GM23338 (cell line): ENCODE measurements at regions not wholly inside any gene's neighbourhood (a gene's known extent, or its start where the extent isn't known, plus 50 kb on each side); places are given as distances from the start of the nearest gene placed in this dataset.

Source experiments
- ATAC-seq: fragments of 200-7000 bp; cut with Tn5 transposase; 3 replicates; pipeline ENCODE4 v1.9.1; 2020
- DNase-seq: peaks from one replicate; pipeline ENCODE4 v3.0.0-alpha.2; 2015; ENCODE audit warnings: low spot score
- H2AFZ ChIP-seq: fragments of 200-600 bp; sonication (generic); 2 replicates; pipeline ENCODE4 v1.8.0; 2016; ENCODE audit warnings: antibody characterized with exemption, mild to moderate bottlenecking, moderate library complexity
- H3F3A ChIP-seq: fragments of 200-600 bp; sonication (generic); replicated peaks from 2 replicates; pipeline ENCODE4 v1.8.0; 2017; ENCODE audit warnings: antibody characterized with exemption, mixed run types, low read depth
- H3K27ac ChIP-seq: fragments of 200-600 bp; sonication (generic); 2 replicates; pipeline ENCODE4 v1.6.1; 2016; ENCODE audit warnings: low read depth
- H3K27me3 ChIP-seq: fragments of 200-600 bp; sonication (generic); 2 replicates; pipeline ENCODE4 v1.8.0; 2016; ENCODE audit warnings: mild to moderate bottlenecking, mixed run types, moderate library complexity; ENCODE audit not compliant: insufficient read depth
- H3K36me3 ChIP-seq: fragments of 200-600 bp; sonication (generic); 2 replicates; pipeline ENCODE4 v1.8.0; 2016; ENCODE audit warnings: mild to moderate bottlenecking; ENCODE audit not compliant: insufficient read depth
- H3K4me1 ChIP-seq: fragments of 200-600 bp; sonication (generic); 2 replicates; pipeline ENCODE4 v1.8.0; 2016; ENCODE audit warnings: mild to moderate bottlenecking, moderate library complexity; ENCODE audit not compliant: insufficient read depth
- H3K4me2 ChIP-seq: fragments of 200-600 bp; sonication (generic); 2 replicates; pipeline ENCODE4 v1.7.1; 2017; ENCODE audit warnings: mixed run types
- H3K4me3 ChIP-seq: fragments of 200-600 bp; sonication (generic); 2 replicates; pipeline ENCODE4 v1.6.1; 2016; ENCODE audit warnings: mixed run types
- H3K79me2 ChIP-seq: fragments of 200-600 bp; sonication (generic); replicated peaks from 2 replicates; pipeline ENCODE4 v1.8.0; 2017; ENCODE audit warnings: mild to moderate bottlenecking; ENCODE audit not compliant: insufficient read depth
- H3K9me2 ChIP-seq: fragments of 200-600 bp; sonication (generic); 2 replicates; pipeline ENCODE4 v1.8.0; 2017; ENCODE audit not compliant: insufficient read depth
- H4K20me1 ChIP-seq: fragments of 200-600 bp; sonication (generic); replicated peaks from 2 replicates; pipeline ENCODE4 v1.8.0; 2017; ENCODE audit warnings: mild to moderate bottlenecking; ENCODE audit not compliant: insufficient read depth
- H3K27ac Mint-ChIP-seq: 2 replicates; pipeline ENCODE4 v1.8.0; 2020; ENCODE audit warnings: inconsistent platforms, mild to moderate bottlenecking, moderate library complexity, mixed read lengths
- H3K27me3 Mint-ChIP-seq: 3 replicates; pipeline ENCODE4 v1.8.0; 2022; ENCODE audit warnings: low read depth, mild to moderate bottlenecking, moderate library complexity, mixed read lengths, inconsistent platforms; ENCODE audit not compliant: insufficient read depth, poor library complexity
- H3K36me3 Mint-ChIP-seq: 3 replicates; pipeline ENCODE4 v1.8.0; 2021; ENCODE audit warnings: low read depth, mild to moderate bottlenecking, inconsistent platforms, moderate library complexity, mixed read lengths
- H3K4me1 Mint-ChIP-seq: 3 replicates; pipeline ENCODE4 v1.8.0; 2020; ENCODE audit warnings: mild to moderate bottlenecking, inconsistent platforms, mixed read lengths
- H3K4me3 Mint-ChIP-seq: 3 replicates; pipeline ENCODE4 v1.8.0; 2021; ENCODE audit warnings: moderate library complexity, mild to moderate bottlenecking, inconsistent platforms, mixed read lengths
- H3K9me3 Mint-ChIP-seq: 3 replicates; pipeline ENCODE4 v1.8.0; 2020; ENCODE audit warnings: moderate library complexity, mild to moderate bottlenecking, inconsistent platforms, mixed read lengths
- CREB1 ChIP-seq: fragments of 250-450 bp; sonication (Bioruptor Pico); IDR thresholded peaks from 2 replicates; pipeline ENCODE4 v1.5.0; 2020; ENCODE audit warnings: low read depth, mild to moderate bottlenecking, moderate library complexity
- JUNB ChIP-seq: IDR thresholded peaks from one replicate; pipeline ENCODE4 v1.6.1; 2016; ENCODE audit warnings: antibody characterized with exemption; ENCODE audit not compliant: unreplicated experiment
- ZNF114 ChIP-seq: fragments of 250-450 bp; sonication (Bioruptor Pico); IDR thresholded peaks from 2 replicates; pipeline ENCODE4 v1.5.0; 2020; ENCODE audit warnings: mild to moderate bottlenecking, moderate library complexity
- TF ChIP-seq, protein P1 (sequence below): IDR thresholded peaks from 2 replicates; pipeline ENCODE4 v1.6.1; 2016; ENCODE audit warnings: antibody characterized with exemption
- TF ChIP-seq, protein P2 (sequence below): IDR thresholded peaks from one replicate; pipeline ENCODE4 v1.6.1; 2018; ENCODE audit warnings: antibody characterized with exemption; ENCODE audit not compliant: unreplicated experiment
- TF ChIP-seq, protein P3 (sequence below), 2 experiments: fragments of 200-600 bp in 1 of 2; sonication (generic) in 1 of 2; conservative IDR thresholded peaks; 2 replicates each; pipeline versions ENCODE4 v1.5.1 to v1.6.1; 2016 to 2017; ENCODE audit warnings: antibody characterized with exemption in 2 of 2, low read depth in 2 of 2, mild to moderate bottlenecking in 2 of 2, moderate library complexity in 1 of 2
- TF ChIP-seq, protein P4 (sequence below): fragments of 250-450 bp; sonication (Bioruptor Pico); IDR thresholded peaks from 2 replicates; pipeline ENCODE4 v1.5.0; 2020; ENCODE audit warnings: mild to moderate bottlenecking, moderate library complexity

DNA sequence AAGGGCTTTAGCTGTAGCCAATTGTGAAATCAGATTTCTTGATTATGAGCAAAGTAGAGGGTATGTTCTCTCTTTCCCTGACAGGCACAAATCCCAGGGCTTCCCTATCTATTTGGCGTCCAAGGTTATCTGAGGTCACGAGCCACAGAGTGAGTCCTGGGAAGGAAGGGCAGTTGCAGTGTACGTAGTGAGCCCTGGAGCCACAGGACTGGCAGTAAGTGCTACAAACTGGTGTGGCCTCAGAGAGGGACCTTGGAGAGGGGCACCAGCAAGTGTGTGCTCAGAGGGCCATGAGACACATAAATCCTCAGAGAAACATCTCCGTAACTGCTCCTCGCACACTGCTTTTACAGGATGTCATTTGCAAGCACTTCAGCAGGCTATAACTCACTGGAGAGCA, 115.5 kb upstream of the SH3BP4 start (continued):
- TF ChIP-seq, protein P1, sequence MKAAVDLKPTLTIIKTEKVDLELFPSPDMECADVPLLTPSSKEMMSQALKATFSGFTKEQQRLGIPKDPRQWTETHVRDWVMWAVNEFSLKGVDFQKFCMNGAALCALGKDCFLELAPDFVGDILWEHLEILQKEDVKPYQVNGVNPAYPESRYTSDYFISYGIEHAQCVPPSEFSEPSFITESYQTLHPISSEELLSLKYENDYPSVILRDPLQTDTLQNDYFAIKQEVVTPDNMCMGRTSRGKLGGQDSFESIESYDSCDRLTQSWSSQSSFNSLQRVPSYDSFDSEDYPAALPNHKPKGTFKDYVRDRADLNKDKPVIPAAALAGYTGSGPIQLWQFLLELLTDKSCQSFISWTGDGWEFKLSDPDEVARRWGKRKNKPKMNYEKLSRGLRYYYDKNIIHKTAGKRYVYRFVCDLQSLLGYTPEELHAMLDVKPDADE, result no peak
- TF ChIP-seq, protein P2, sequence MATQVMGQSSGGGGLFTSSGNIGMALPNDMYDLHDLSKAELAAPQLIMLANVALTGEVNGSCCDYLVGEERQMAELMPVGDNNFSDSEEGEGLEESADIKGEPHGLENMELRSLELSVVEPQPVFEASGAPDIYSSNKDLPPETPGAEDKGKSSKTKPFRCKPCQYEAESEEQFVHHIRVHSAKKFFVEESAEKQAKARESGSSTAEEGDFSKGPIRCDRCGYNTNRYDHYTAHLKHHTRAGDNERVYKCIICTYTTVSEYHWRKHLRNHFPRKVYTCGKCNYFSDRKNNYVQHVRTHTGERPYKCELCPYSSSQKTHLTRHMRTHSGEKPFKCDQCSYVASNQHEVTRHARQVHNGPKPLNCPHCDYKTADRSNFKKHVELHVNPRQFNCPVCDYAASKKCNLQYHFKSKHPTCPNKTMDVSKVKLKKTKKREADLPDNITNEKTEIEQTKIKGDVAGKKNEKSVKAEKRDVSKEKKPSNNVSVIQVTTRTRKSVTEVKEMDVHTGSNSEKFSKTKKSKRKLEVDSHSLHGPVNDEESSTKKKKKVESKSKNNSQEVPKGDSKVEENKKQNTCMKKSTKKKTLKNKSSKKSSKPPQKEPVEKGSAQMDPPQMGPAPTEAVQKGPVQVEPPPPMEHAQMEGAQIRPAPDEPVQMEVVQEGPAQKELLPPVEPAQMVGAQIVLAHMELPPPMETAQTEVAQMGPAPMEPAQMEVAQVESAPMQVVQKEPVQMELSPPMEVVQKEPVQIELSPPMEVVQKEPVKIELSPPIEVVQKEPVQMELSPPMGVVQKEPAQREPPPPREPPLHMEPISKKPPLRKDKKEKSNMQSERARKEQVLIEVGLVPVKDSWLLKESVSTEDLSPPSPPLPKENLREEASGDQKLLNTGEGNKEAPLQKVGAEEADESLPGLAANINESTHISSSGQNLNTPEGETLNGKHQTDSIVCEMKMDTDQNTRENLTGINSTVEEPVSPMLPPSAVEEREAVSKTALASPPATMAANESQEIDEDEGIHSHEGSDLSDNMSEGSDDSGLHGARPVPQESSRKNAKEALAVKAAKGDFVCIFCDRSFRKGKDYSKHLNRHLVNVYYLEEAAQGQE, result no peak
- no peak for TF ChIP-seq CREB1 (CRISPR knock-in tag)
- no peak for TF ChIP-seq ZNF114 (CRISPR knock-in tag)
- TF ChIP-seq, protein P3, sequence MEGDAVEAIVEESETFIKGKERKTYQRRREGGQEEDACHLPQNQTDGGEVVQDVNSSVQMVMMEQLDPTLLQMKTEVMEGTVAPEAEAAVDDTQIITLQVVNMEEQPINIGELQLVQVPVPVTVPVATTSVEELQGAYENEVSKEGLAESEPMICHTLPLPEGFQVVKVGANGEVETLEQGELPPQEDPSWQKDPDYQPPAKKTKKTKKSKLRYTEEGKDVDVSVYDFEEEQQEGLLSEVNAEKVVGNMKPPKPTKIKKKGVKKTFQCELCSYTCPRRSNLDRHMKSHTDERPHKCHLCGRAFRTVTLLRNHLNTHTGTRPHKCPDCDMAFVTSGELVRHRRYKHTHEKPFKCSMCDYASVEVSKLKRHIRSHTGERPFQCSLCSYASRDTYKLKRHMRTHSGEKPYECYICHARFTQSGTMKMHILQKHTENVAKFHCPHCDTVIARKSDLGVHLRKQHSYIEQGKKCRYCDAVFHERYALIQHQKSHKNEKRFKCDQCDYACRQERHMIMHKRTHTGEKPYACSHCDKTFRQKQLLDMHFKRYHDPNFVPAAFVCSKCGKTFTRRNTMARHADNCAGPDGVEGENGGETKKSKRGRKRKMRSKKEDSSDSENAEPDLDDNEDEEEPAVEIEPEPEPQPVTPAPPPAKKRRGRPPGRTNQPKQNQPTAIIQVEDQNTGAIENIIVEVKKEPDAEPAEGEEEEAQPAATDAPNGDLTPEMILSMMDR (conservative IDR thresholded peaks at IDR 0.05; ENCODE audit: low read depth in 2 of 2), result no peak
- no peak for TF ChIP-seq JUNB

DNA sequence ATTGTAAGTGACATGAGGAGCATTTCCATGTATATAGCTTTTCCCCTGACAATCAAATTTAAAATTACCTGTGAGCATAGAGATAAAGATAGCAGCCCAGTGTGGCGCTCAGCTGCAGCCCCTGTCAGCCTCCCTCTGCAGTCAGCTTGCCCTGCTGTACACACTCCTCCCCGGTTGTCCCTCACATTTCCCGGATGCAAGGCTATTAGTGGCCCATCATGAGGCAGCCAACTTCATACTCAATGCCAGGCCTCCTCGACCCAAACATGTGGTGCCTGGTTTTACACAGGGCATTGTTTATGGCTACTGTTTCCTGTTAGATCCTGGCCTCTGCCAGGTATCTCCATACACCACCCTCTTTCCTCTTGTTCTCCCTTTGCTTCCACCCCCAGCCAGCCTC, 116.1 kb upstream of the SH3BP4 start:
- H4K20me1 ChIP-seq, result no peaks in the 10 kb centered on the region
- ATAC-seq, result no peak
- H3K4me3 ChIP-seq, result no peak overlapping the region
- no peaks in the 10 kb centered on the region; the same call in 2 of the 3 replicates for H3K36me3 Mint-ChIP-seq
- no peak overlapping the region for H3K4me3 Mint-ChIP-seq
- no peaks in the 10 kb centered on the region for H3K27me3 ChIP-seq
- H3K4me1 ChIP-seq, result no peaks in the 10 kb centered on the region
- H3K27ac Mint-ChIP-seq, result no peak overlapping the region
- H3K27me3 Mint-ChIP-seq, result peaks cover 8% of the 10 kb centered on the region
- TF ChIP-seq JUNB, result no peak
- TF ChIP-seq, protein P4, sequence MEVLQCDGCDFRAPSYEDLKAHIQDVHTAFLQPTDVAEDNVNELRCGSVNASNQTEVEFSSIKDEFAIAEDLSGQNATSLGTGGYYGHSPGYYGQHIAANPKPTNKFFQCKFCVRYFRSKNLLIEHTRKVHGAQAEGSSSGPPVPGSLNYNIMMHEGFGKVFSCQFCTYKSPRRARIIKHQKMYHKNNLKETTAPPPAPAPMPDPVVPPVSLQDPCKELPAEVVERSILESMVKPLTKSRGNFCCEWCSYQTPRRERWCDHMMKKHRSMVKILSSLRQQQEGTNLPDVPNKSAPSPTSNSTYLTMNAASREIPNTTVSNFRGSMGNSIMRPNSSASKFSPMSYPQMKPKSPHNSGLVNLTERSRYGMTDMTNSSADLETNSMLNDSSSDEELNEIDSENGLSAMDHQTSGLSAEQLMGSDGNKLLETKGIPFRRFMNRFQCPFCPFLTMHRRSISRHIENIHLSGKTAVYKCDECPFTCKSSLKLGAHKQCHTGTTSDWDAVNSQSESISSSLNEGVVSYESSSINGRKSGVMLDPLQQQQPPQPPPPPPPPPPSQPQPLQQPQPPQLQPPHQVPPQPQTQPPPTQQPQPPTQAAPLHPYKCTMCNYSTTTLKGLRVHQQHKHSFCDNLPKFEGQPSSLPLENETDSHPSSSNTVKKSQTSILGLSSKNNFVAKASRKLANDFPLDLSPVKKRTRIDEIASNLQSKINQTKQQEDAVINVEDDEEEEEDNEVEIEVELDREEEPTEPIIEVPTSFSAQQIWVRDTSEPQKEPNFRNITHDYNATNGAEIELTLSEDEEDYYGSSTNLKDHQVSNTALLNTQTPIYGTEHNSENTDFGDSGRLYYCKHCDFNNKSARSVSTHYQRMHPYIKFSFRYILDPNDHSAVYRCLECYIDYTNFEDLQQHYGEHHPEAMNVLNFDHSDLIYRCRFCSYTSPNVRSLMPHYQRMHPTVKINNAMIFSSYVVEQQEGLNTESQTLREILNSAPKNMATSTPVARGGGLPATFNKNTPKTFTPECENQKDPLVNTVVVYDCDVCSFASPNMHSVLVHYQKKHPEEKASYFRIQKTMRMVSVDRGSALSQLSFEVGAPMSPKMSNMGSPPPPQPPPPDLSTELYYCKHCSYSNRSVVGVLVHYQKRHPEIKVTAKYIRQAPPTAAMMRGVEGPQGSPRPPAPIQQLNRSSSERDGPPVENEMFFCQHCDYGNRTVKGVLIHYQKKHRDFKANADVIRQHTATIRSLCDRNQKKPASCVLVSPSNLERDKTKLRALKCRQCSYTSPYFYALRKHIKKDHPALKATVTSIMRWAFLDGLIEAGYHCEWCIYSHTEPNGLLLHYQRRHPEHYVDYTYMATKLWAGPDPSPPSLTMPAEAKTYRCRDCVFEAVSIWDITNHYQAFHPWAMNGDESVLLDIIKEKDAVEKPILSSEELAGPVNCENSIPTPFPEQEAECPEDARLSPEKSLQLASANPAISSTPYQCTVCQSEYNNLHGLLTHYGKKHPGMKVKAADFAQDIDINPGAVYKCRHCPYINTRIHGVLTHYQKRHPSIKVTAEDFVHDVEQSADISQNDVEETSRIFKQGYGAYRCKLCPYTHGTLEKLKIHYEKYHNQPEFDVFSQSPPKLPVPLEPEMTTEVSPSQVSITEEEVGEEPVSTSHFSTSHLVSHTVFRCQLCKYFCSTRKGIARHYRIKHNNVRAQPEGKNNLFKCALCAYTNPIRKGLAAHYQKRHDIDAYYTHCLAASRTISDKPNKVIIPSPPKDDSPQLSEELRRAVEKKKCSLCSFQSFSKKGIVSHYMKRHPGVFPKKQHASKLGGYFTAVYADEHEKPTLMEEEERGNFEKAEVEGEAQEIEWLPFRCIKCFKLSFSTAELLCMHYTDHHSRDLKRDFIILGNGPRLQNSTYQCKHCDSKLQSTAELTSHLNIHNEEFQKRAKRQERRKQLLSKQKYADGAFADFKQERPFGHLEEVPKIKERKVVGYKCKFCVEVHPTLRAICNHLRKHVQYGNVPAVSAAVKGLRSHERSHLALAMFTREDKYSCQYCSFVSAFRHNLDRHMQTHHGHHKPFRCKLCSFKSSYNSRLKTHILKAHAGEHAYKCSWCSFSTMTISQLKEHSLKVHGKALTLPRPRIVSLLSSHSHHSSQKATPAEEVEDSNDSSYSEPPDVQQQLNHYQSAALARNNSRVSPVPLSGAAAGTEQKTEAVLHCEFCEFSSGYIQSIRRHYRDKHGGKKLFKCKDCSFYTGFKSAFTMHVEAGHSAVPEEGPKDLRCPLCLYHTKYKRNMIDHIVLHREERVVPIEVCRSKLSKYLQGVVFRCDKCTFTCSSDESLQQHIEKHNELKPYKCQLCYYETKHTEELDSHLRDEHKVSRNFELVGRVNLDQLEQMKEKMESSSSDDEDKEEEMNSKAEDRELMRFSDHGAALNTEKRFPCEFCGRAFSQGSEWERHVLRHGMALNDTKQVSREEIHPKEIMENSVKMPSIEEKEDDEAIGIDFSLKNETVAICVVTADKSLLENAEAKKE (CRISPR knock-in tag), result no peak
- no peaks in the 10 kb centered on the region for H3F3A ChIP-seq
- no peaks in the 10 kb centered on the region for H3K9me3 Mint-ChIP-seq
- no peaks in the 10 kb centered on the region for H3K36me3 ChIP-seq
- 0 out of 2 replicates have a peak, but pooled peaks cover 7% of the 10 kb centered on the region for H3K9me2 ChIP-seq
- H3K4me2 ChIP-seq, result no peak overlapping the region
- H2AFZ ChIP-seq, result no peak overlapping the region
- H3K4me1 Mint-ChIP-seq, result peaks cover 7% of the 10 kb centered on the region; the same call in 2 of the 3 replicates
- H3K27ac ChIP-seq, result no peak overlapping the region
- H3K79me2 ChIP-seq, result no peaks in the 10 kb centered on the region
- no peak for DNase-seq
